CD4-positive, alpha-beta T cell treated with Interleukin-4 for 1 hour (primary cell): ENCODE measurements at regions not wholly inside any gene's neighbourhood (a gene's known extent, or its start where the extent isn't known, plus 50 kb on each side); places are given as distances from the start of the nearest gene placed in this dataset.
A peak's percentile ranks its signal among the peaks of the same experiment; 100 is the strongest.

Experiments
- DNase-seq, 2 donors: peaks; one replicate each; pipeline ENCODE4 v3.0.0-alpha.2; 2020 to 2022

DNA sequence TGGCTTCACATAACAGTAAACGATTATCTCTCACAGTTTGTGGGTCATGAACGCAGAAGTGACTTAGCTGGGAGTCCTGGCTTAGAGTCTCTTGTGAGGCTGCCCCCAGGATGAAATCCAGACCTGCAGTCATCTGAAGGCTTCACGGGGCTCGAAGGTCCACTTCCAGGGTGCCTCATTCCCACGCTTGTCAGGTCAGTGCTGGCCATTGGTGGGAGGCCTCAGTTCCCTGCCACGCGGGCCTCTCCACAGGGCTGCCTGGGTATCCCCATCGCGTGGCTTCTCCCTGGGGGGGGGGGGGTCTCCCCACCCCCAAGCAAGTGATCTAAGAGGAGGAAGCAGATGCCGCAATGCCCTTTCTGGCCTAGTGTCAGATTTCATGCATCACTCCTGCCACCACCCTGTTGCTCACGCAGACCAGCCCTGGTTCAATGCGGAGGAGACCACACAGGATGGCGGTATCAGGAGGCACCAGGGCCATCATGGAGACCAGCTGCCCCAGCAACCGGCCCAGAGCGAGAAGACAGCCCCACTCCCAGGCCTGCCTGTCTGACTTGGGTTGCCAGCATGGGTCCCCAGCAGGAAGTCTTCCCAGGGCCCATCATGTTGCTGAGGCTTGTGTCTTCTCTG lies 77.3 kb upstream of the CDH5 start:
- no peak for DNase-seq

DNA sequence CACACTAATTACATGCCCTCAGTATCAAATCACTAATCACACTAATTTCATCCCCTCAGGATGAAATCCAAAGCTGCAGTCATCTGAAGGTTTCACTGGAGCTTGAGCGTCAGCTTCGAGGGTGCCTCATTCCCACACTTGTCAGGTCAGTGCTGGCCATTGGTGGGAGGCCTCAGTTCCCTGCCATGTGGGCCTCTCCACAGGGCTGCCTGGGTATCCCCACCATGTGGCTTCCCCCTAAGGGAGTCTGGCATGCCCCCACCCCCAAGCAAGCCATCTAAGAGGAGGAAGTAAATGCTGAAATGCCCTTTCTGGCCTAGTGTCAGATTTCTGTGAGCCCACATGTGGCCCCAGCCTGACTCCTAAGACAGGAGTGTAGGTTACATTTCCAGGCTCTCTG lies 78.6 kb upstream of the CDH5 start:
- no peak for DNase-seq

DNA sequence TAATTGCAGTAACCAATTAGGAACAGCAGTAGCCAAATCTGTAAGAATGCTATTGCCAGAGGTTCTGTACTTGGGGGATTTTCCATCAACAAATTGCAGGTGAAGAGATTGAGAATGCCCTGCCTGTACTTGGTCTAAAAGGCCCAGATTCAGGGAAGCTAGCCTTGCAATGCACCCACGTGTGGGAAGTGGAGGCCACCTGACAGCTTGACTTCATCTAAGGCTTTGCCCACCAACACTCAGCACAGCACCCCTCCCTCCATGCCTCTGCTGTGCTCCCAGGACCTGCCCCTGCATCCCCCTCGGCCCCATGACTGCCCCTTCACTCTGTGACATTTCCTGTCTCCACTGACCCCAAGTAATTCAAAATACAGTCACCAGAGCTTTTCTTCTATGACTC lies 79.1 kb upstream of the CDH5 start:
- DNase-seq = no peak

DNA sequence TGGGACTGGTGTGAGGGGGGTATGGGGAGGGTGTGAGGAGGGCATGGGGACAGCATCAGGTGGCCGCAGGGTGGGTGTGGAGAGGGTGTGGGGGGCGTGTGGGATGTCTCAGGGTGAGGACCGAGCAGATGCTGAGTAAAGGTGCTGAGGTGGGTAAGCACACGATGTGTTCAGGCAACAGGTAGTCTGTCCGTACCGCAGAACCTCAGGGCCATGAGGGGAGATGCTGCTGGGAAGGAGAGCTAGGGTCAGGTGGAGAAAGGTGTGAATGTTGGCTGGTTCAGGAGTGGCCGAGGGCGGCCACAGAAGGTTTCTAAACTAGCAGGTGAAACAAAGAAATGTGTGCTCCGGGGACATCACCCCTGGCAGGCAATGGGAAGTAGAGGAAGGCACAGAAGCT lies 80.0 kb upstream of the CDH5 start:
- no peak for DNase-seq

DNA sequence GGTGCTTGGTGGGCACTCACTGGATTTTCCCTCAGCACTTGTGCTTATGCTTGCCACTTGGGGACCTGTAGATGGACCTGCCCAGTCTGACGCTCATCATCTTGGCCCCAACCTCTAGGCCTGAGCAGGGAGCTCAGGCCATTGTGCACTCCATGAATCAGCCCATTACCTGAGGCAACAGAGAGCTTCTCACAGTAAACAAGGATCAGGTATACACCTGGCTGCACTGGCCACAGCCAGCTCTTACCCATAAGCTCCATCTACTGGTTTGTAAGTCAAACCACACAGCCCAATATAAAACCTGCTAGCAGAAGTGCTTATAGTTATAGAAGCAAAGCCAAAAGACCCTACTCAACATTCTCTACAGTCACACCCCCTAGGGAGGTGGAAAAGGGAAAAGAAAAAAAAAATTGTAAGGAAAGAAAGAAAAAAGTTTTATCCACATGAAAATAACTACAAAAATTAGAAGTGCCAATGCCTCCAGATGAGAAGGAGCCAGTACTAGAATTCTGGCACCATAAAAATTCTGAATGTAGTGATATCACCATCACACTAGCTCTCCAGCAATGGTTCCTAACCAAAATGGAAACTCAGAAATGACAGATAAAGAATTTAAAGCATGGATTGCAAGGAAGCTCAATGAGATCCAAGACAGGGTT lies 87.8 kb upstream of the CDH5 start:
- no peak for DNase-seq

DNA sequence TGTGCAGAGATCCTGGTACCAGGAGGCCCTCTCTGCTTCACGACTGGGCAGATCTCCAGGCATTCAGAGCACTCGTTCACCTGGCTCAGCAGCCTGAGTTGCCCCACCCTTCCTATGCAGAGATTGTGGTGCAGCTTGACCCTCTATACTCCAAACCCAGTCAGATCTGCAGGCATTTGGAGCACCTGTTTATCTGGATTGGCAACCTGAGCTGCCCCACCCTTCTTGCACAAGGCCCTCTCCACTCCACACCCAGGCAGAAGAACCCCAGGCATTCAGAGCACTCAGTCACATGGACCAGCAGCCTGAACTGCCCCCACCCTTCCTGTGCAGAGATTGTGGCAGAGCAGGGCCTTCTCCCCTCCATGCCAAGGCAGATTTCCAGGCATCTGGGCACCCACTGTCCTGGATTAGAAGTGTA lies 88.4 kb upstream of the CDH5 start:
- DNase-seq = no peak

DNA sequence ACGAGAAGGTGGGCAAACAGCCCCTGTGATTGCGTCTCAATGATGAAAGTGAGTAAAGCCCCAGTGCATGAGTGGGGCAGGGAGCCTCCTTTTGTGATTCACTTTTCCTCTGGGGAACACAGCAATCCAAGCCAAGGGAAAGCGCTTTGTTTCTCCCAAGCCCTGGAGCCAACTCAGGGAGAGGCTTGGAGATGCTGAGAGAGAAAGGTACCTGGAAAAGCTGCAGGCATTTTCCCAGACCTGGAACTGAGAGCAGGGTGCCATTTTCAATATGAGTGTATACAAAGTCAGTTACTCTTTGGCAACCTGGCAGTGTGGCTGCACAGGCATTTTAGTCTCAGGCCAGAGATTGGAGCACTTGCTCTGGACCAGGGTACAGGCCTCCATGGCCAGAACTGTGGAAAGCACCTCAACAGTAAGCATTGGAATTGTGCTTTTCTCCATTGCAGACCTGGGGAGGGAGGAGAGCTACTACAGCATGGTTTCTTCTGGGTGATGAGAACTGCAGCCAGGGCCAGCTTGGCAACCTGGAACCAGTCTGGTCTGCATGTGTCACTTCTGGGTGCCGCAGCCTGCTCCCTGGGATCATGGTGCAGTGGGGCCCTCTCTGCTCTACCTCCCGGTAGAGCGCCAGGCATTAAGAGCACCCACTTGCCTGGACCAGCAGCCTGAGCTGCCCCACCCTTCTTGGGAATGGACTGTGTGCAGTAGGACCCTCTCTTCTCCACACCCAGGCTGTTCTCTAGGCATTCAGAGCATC lies 89.0 kb upstream of the CDH5 start:
- DNase-seq = no peak

DNA sequence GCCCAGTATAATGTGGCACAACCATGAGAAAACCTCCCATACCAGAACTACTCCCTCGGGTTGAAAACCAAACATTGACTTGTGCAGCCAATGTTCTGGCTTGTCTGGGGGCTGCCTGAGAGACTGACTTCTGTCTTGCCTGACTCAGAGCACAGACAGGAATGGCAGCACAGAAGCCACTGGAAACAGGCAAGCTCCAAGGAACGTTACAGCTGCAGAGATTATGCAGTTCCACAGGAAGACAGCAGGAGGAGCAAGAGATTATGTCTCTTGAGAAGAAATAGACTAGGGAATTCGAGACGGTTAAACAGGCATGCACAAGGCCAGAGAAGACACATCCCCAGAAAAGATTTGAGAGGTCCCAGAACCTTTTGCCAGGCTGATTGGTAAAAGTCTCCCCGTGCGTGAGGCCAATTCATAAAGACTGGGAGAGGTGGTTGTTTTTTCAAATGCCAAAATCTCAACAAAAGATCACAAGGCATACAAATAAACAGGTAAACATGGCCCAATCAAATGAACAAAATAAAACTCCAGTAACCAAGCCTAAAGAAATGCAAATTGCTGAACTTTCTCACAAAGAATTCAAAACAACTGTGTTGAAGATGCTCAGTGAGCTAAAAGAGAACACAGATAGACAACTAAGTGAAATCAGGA lies 90.6 kb upstream of the CDH5 start:
- DNase-seq = no peak

DNA sequence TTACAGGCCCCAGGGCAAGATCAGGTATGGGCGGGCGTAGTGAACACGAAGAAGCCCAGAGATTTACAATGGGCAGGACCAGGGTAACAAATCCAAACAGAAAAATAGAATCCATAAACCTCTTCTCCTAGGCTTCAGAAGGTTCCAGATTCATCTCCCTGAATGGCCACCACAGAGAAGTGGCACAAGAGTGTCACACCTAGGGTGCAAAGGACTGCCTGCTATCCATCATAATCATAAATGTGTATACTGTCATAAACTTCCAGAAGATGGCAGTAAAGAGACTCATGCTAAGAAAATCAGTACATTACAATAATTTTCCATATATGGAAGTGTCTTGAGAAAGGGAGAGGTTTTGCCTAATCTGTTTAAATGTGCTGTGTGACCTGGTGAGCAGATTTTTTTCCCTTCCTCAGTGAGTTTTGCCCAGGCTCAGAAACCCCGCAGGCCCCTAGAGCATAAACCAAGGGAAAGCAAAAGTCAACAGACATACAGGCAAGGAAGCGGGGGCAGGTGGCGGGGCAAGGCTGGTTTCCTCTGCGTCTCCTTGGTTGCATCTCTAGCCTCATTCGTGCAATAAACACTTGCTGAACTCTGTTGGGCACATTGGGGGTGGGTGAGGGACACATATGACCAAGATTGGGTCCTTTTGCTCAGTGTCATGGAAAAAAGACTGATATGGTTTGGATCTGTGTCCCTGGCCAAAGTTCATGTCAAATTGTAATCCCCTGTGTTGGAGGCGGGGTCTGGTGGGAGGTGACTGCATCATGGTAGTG lies 92.0 kb upstream of the CDH5 start:
- peak in 1 of 2 donors; percentile 29 for DNase-seq

DNA sequence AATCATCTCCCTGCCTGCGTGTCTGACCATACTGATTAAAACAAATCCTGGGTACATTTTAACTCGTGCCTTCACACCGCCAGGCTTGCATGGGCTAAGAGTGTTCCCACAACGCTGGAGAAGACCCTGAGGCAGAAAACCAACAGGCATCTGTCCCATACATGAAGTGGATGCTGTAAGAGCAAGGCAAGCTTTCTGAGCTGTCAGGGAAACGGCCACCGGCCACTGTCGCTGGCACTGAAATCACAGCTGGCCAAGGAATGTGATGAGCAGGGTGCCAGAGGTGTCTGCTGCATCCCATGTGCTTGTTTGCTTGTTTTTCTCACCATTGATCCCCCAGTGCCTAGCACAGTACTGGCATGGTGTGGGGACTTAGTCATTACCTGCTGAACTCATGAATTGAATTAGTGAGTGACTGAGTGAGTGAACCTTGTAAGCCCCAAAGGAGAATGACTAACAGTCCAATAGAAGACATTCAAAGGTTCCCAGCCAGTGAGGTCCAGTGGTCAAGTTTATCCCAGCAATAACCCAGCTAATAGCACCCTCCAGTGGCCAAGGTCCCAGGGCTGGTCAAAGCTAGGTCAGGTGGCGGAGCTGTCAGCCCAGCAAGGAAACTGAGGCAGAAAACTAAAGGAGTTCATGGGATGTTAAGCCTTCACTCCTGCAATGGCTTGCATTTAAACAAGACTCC lies 92.7 kb upstream of the CDH5 start:
- no peak for DNase-seq

DNA sequence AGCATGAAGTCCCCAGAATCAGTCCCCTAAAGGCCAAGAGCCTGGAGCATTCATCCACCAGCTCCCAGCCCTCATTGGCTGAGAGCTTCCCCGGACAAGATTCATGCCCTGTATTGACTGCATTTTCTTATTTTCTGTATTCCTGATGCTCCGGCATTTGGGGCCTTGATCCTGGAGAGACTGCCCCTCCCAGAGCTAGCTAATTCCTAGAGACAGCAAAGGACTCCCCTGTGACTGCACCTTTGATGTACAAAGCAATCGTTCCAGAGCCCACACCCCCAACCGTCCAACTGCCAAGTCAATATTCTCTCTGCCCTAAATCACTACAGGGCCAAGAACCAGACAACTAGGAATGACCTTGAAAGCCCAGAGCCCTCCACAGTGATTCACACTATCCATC lies 93.4 kb upstream of the CDH5 start:
- no peak for DNase-seq

DNA sequence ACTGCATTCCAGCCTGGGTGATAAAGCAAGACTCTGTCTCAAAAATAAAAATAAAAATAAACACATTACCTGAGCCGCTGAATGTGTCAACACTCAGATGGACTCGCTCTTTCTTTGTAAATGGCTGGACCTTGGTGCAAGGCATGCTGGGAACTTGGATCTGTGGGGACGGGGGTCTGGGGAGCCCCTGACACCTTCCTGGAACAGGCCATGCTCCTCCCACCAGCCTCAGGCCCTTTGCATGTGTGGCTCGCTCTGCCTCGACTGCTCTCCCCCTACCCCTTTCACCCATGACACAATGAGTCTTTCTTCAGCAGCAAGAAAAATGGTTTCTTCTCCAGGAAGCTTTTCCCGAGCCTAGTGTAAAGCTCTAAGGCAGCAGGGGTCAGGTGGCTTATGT lies 94.0 kb upstream of the CDH5 start:
- DNase-seq = no peak

DNA sequence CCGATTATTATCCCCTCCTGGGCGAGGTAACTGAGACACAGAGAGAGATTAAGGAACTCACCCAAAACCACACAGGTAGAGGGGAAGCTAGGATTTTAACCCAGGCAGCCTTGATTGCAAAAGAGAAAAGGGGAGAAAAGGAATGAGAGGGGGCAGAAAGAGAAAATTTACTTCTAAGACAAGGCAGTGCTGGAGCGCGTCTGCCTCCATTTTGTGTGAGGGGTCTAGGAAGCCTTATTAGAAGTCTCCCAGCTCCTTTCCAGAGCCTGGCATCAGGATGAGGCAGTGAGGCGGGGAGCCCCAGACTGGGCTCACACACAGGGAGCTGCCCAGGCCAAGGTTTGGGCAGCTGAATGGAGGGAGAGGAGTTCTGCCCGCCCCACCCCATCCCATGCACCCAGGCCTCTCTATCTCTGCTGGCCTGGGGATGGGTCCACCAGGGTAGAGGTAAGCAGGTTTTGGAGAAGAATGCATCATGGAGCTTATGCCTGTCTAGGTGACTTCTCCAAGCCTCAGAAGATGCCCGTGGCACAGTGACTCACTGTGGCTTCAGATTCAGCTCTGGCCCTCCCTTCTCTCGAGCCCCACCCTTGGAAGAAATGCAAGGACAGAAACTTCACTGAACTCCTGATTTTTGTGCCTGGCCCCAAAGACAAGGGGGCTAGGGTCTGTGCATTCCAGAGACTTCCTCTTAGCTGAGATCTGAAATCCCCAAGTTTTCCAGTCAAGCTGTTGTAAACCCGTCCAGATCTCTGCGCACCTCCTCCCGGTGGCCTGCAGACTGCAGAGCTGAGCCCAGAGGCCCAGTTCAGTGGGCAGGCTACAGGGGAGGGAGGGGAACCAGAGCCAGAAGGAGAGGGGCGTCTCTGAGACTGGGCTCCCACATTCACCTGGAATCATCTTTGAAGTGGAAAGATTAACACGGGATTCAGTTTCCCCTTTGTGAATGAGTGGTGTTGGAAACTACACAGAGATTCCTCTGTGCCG lies 95.1 kb upstream of the CDH5 start:
- no peak for DNase-seq

DNA sequence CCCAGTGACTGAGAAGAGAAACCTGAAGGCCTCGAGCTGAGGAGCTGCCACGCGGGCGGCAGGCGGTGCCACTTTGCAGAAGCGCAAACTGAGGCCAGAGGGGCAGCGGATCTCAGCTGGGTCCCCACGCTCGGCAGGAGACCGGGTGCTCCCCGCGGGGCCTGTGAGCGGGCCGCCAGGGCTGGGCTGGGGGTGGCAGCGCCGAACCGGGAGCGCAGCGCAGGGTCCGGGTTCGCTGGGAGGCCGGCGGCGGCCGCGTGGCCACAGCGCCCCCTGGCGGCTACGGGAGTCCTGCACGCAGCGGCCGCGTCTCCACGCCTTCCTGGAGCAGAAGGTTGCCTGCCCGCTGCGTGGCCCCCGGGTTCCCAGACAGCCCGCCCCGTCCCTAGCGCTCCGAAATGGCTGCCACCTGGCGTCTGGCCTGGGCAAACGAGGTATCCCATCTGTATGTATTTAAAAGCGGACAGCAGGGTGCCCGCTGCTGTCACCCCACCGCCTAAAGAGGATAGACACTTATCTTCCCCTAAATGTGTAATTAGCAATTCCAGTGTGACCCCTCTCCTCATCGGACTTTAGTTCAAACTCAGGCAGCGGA lies 96.1 kb upstream of the CDH5 start:
- peak; percentile 39 to 40 for DNase-seq

DNA sequence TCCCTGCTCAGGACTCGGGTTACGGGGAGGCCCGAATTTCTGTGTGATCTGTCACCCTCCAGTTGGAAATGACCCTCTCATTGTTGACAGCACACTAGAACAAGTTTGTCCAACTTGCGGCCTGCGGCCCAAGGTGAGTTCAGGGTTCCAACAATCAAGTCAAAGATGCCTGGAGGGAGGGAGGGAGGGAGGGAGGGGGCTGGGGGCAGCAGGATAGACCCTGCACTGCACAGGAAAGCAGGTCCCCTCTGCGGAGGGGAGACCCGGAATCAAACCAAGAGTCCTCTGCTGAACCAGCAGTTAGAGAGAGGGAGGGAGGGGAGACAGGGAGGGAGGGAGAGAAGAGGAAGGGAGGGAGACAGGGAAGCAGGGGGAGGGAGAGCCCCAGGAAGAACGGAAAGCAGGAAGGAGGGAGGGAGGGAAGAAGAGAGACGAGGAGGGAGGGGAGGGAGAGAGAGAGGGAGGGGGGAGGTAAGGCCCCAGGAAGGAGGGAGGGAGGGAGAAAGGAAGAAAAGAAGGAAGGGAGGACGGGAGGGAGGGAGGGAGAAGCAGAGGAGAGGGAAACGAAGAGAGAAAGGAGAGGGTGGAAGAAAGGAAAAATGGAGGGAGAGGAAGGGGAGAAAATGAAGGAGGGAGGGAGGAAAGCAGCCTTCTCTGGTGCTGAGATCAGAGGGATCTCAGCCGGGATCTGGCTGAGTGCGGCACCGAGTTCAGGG lies 96.7 kb upstream of the CDH5 start:
- no peak for DNase-seq

DNA sequence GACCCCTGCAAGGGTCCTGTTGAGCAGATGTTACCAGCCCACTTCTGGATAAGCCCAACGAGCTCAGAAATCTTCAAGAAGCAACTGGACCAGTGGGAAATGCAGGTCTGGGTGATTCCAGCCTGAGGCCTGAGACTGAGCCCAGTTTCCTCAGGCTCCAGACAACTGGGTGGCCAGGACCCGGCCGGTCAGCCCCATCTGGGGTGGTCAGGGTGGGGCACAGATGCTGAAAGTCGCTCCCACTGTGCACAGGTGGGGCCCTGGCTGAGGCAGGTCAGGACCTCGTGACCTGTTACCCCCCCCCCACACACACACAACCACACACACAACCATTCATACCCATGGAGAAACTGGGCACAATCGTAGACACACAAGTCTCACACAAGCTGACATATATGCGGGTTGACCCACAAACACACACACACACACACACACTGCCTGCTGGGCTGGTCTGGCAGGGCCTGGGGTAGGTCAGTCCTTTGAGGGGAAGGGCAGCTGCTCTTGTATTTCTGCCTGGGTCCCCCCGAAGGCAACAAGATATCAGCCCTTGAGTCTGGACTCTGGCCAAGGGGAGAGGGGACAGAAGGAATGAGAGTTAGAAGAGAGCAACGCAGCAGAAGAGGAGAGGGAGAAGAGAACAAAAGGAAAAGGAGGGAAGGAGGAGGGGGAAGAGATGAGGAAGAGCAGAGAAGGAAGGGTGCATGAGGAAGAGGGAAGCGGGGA lies 99.0 kb upstream of the CDH5 start:
- no peak for DNase-seq

DNA sequence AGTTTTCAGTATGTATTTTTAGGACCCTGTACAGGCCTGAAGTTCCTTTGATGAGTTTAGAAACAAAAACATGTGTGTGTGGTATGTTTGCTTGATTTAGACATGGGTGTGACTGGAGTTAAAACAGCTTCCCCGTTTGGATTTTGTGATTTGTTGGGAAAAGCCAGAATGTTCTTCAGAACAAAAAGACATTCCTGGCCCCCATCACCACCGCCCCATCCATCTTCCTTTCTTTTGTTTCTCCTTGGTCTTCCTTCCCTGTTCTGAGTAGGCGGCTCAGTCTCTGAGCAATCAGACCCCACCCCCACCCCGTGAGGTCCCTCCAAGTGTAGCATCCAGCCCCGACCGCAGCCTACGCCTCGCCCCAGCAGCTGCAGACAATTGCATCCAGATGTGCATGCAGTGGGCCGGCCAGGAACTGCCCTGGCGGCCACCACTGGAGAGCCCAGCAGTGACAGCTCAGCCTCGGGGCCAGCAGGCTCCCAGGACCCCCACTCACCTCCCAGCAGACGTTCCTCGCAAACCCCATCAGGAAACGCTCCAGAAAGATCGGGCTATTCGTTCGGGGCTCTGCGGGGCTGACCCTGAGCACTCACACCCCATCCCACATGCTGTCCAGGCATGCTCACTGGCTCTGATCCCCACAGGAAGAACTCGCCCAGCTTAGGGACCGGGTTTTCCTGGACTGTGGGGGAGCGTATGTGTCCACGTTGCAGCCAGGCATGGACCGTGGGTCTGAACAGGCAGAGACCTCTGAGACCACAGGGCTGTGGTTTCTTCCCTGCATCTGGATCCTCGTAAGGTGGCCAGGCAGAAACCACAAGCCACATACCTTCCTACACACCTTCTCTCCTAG lies 99.8 kb upstream of the CDH5 start:
- no peak for DNase-seq

DNA sequence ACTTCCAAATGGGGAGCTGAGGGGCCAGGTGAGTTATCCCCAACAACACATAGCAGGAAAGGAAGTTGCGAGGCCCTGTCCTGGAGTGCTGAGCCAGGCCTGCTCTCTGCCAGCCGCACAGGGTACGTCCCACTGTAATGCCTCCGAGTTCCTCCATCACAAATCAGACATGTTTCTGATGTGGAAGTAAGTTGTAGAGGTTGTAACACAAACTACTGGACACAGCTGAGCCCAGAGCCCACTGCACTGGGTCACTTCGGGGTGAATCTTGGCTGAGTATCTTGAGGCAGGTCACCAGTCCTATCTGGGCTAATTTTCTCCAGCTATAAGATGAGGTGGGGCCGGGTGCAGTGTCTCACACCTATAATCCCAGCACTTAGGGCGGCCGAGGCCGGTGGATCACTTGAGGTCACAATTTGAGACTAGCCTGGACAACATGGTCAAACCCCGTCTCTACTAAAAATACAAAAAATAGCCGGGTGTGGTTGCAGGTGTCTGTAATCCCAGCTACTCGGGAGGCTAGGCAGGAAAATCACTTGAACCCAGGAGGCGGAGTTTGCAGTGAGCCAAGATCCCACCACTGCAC lies 100.8 kb upstream of the CDH5 start:
- no peak for DNase-seq
